Body of pancreas (tissue), 4 donors: ENCODE measurements at regions not wholly inside any gene's neighbourhood (a gene's known extent, or its start where the extent isn't known, plus 50 kb on each side); places are given as distances from the start of the nearest gene placed in this dataset.

ENCODE experiments used
- CTCF ChIP-seq, 7 experiments: fragments of 450-650 bp in 4 of 7; fragments of 200-600 bp in 3 of 7; sonication (generic) in 3 of 7; IDR thresholded peaks; one replicate each; pipeline ENCODE4 v1.5.1; 2016 to 2019; ENCODE audit warnings: antibody characterized with exemption in 7 of 7
- POLR2A ChIP-seq, 3 donors: fragments of 450-650 bp; IDR thresholded peaks; one replicate each; pipeline ENCODE4 v1.6.1; 2016; ENCODE audit warnings: antibody characterized with exemption in 3 of 3, mild to moderate bottlenecking in 2 of 3

- peak in 1 of 7 experiments; percentile 14 for TF ChIP-seq CTCF (IDR thresholded peaks at IDR 0.05)
- peak; percentile 68 to 97 (median 96) for TF ChIP-seq POLR2A (IDR thresholded peaks at IDR 0.05)
Observed at GRCh38 chr4:184537269-184538022, 63.1 kb upstream of the IRF2 start.
